ENCODE measurements at regions not wholly inside any gene's neighbourhood (a gene's known extent, or its start where the extent isn't known, plus 50 kb on each side); places are given as distances from the start of the nearest gene placed in this dataset.

DNA sequence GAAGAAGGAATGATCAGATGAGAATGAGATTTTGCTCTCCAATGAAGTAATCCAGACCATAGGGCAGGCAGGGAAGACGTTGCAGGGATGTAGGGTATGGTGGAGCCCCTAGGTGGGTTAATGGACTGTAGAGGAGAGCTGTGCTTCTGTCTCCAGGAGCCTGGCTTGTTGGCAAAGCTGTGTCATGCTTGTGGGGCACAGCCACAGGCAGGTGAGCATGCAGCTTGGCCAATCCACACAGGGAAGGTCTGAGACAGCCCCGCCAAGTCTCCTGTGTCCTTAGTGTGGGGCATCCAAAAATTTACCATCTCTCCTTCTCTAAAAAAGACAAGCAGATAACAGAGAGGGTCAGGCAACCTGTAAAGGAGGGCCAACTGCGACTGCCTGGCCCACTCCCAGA, 71.4 kb upstream of the FLT1 start (continued):
- TF ChIP-seq, protein P1, sequence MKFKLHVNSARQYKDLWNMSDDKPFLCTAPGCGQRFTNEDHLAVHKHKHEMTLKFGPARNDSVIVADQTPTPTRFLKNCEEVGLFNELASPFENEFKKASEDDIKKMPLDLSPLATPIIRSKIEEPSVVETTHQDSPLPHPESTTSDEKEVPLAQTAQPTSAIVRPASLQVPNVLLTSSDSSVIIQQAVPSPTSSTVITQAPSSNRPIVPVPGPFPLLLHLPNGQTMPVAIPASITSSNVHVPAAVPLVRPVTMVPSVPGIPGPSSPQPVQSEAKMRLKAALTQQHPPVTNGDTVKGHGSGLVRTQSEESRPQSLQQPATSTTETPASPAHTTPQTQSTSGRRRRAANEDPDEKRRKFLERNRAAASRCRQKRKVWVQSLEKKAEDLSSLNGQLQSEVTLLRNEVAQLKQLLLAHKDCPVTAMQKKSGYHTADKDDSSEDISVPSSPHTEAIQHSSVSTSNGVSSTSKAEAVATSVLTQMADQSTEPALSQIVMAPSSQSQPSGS (IDR thresholded peaks at IDR 0.05; ENCODE audit: low read length), result no peak
- TF ChIP-seq HDAC6 (IDR thresholded peaks at IDR 0.05; ENCODE audit: low read depth, low read length) (no peak), NRF1 (IDR thresholded peaks at IDR 0.05; ENCODE audit: low read depth, low read length) (no peak), CTBP2 (IDR thresholded peaks at IDR 0.05; ENCODE audit: borderline replicate concordance, insufficient read depth, insufficient read length, low read length) (no peak), CBX5 (IDR thresholded peaks at IDR 0.05; ENCODE audit: low read depth, low read length) (no peak)
